ENCODE measurements at regions not wholly inside any gene's neighbourhood (a gene's known extent, or its start where the extent isn't known, plus 50 kb on each side); places are given as distances from the start of the nearest gene placed in this dataset.
A peak's percentile ranks its signal among the peaks of the same experiment; 100 is the strongest.

DNA sequence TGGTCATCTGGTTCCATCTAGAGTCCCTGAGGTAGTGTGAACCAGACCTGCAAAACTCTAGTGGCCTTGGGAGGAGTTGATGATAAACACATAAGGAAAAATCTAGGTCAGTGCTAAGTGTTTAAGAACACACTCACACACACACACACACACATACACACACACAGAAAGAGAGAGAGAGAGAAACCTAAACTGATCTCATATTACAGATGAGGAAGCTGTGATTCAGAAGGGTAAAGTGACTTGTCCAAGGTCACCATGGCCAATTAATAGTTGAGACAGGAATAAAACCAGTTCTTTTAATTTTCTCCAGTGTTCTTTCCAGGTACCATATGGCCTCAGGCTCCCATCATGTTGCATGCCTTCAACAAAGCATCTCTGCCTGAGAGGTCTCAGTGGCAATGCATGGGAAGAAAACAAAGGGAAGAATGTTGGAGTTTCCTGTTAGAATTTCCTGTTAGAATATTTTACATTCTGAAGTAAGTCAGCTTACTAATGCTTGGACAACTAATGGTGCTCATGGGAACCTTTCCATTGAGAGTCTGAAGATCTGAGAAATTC, 77.3 kb upstream of the TSPAN2 start:
- Histone ChIP-seq H3K4me3 (ENCODE audit: insufficient read length, low read depth) (no peak overlapping the region), H3K27me3 (ENCODE audit: insufficient read depth, insufficient read length) (no peaks in the 10 kb centered on the region), H3K36me3 (ENCODE audit: insufficient read depth, insufficient read length, low read length) (no peaks in the 10 kb centered on the region), H3K4me1 (ENCODE audit: insufficient read depth, insufficient read length) (no peaks in the 10 kb centered on the region), H3K9ac (ENCODE audit: insufficient read length, low read depth) (no peak overlapping the region), H3K9me3 (ENCODE audit: insufficient read depth, low read length) (no peaks in the 10 kb centered on the region; the same call in 1 of the 2 replicates)
- DNase-seq (ENCODE audit: low read depth, low spot score), result peak; percentile 42
- no peak for TF ChIP-seq SUZ12 (IDR thresholded peaks at IDR 0.05; ENCODE audit: extremely low read depth, insufficient read depth, insufficient read length)
- TF ChIP-seq YY1 (IDR thresholded peaks at IDR 0.05; ENCODE audit: insufficient read depth, insufficient read length), result no peak
- TF ChIP-seq ZNF274 (IDR thresholded peaks at IDR 0.05; ENCODE audit: low read depth, low read length), result no peak

DNA sequence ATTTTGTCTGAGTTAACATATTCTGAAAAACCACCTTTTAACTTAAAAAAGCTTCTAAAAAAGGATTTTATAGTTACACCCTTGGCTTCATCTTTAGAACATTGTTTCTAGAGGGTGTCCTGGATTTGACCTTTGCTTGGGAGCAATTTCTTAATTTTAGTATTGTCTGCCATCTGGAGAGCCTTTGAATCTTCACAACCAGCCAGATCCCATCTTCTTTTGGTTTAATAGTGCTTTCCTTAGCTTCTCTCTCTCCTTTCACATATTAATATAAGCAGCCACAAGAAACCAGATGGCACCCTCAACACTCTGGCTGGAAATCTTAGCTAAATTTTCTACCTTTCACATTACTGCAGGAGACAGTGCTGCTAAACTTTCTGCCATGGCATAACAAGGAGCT, 76.5 kb upstream of the TSPAN2 start:
- no peak for DNase-seq (ENCODE audit: low read depth, low spot score)
- Histone ChIP-seq H3K36me3 (ENCODE audit: insufficient read depth, insufficient read length, low read length) (no peaks in the 10 kb centered on the region), H3K4me1 (ENCODE audit: insufficient read depth, insufficient read length) (no peaks in the 10 kb centered on the region), H3K4me3 (ENCODE audit: insufficient read length, low read depth) (no peak overlapping the region), H3K9me3 (ENCODE audit: insufficient read depth, low read length) (no peaks in the 10 kb centered on the region; the same call in 1 of the 2 replicates), H3K9ac (ENCODE audit: insufficient read length, low read depth) (no peak overlapping the region), H3K27me3 (ENCODE audit: insufficient read depth, insufficient read length) (no peaks in the 10 kb centered on the region)
- no peak for TF ChIP-seq ZNF274 (IDR thresholded peaks at IDR 0.05; ENCODE audit: low read depth, low read length)
- TF ChIP-seq SUZ12 (IDR thresholded peaks at IDR 0.05; ENCODE audit: extremely low read depth, insufficient read depth, insufficient read length), result no peak
- no peak for TF ChIP-seq YY1 (IDR thresholded peaks at IDR 0.05; ENCODE audit: insufficient read depth, insufficient read length)

DNA sequence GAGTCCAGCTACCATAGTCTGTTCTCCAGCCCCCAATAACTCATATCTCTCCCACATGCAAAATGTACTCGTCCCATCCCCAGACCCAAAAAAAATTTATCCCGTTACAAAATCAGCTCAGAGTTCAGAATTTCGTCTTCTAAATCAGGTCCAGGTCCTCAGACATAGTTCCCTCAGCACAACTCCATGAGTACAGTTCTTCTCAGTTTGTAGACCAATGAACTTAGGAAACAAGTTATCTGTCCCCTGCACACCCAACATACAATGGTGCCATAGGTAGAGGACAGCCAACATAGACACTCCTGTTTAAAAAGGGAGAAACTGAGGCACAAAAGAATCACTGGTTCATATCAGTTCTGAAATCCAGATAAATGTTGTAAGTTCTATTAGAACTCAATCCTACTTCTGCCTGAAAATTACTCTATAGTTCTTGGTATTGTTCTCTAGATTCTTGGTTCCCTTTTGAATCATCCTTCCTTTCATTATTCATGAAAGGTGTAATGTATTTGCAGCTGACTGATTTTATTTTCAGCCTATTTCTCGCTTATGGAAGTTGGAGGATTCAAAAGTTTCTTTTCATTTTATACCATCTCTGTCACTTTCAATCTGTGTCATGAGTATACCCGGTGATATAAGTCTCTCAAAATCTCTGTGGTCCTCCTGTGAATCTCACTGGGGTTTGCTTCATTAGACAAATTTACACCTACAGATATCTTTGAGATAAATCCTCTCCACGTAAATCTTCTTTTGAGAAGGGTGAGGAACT, 75.8 kb upstream of the TSPAN2 start:
- no peaks in the 10 kb centered on the region for H3K27me3 ChIP-seq (ENCODE audit: insufficient read depth, insufficient read length)
- H3K4me1 ChIP-seq (ENCODE audit: insufficient read depth, insufficient read length), result no peaks in the 10 kb centered on the region
- no peaks in the 10 kb centered on the region; the same call in 1 of the 2 replicates for H3K9me3 ChIP-seq (ENCODE audit: insufficient read depth, low read length)
- no peak overlapping the region for H3K4me3 ChIP-seq (ENCODE audit: insufficient read length, low read depth)
- no peaks in the 10 kb centered on the region for H3K36me3 ChIP-seq (ENCODE audit: insufficient read depth, insufficient read length, low read length)
- no peak overlapping the region for H3K9ac ChIP-seq (ENCODE audit: insufficient read length, low read depth)
- DNase-seq (ENCODE audit: low read depth, low spot score), result no peak
- TF ChIP-seq ZNF274 (IDR thresholded peaks at IDR 0.05; ENCODE audit: low read depth, low read length), result no peak
- TF ChIP-seq SUZ12 (IDR thresholded peaks at IDR 0.05; ENCODE audit: extremely low read depth, insufficient read depth, insufficient read length), result no peak
- TF ChIP-seq YY1 (IDR thresholded peaks at IDR 0.05; ENCODE audit: insufficient read depth, insufficient read length), result no peak

DNA sequence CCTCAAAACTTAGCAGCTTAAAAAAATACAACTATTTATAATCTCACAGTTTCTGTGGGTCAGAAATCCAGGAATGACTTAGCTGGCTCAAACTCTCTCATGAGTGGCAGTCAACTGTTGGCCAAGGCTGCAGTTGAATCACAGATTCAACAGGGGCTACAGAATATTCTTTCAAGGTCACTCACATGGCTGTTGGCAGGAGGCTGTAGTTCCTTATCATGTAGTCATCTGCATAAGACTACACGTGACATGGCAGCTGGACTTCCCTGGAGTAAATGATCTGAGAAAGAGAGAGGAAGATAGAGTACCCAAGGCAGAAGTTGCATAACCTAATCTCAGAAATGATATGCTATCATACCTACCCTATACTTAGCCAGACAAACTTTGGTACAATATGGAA, 75.2 kb upstream of the TSPAN2 start:
- Histone ChIP-seq H3K36me3 (ENCODE audit: insufficient read depth, insufficient read length, low read length) (no peaks in the 10 kb centered on the region), H3K4me1 (ENCODE audit: insufficient read depth, insufficient read length) (no peaks in the 10 kb centered on the region), H3K27me3 (ENCODE audit: insufficient read depth, insufficient read length) (no peaks in the 10 kb centered on the region), H3K4me3 (ENCODE audit: insufficient read length, low read depth) (no peak overlapping the region), H3K9ac (ENCODE audit: insufficient read length, low read depth) (no peak overlapping the region), H3K9me3 (ENCODE audit: insufficient read depth, low read length) (no peaks in the 10 kb centered on the region; the same call in 1 of the 2 replicates)
- TF ChIP-seq YY1 (IDR thresholded peaks at IDR 0.05; ENCODE audit: insufficient read depth, insufficient read length) (no peak), ZNF274 (IDR thresholded peaks at IDR 0.05; ENCODE audit: low read depth, low read length) (no peak), SUZ12 (IDR thresholded peaks at IDR 0.05; ENCODE audit: extremely low read depth, insufficient read depth, insufficient read length) (no peak)
- DNase-seq (ENCODE audit: low read depth, low spot score), result no peak

DNA sequence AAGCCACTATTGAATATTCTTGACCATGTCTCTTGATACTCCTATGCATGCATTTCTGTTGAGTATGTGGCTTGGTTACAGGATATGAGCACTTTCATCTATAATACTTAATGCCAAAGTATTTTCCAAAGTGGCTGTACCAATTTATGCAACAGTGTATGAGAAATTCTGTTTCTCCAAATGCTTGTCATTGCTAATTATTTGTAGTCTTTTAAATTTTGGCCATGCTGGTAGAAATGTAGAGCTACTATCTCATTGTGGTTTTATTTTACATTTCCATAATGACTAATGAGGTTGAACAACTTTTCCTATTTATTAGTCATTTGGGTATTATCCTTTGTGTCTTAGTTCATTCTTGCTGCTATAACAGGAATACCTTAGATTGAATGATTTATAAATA, 71.4 kb upstream of the TSPAN2 start:
- no peak overlapping the region for H3K4me3 ChIP-seq (ENCODE audit: insufficient read length, low read depth)
- no peak overlapping the region for H3K9ac ChIP-seq (ENCODE audit: insufficient read length, low read depth)
- DNase-seq (ENCODE audit: low read depth, low spot score), result no peak
- no peaks in the 10 kb centered on the region for H3K27me3 ChIP-seq (ENCODE audit: insufficient read depth, insufficient read length)
- H3K36me3 ChIP-seq (ENCODE audit: insufficient read depth, insufficient read length, low read length), result no peaks in the 10 kb centered on the region
- TF ChIP-seq SUZ12 (IDR thresholded peaks at IDR 0.05; ENCODE audit: extremely low read depth, insufficient read depth, insufficient read length) (no peak), ZNF274 (IDR thresholded peaks at IDR 0.05; ENCODE audit: low read depth, low read length) (no peak), YY1 (IDR thresholded peaks at IDR 0.05; ENCODE audit: insufficient read depth, insufficient read length) (no peak)
- no peaks in the 10 kb centered on the region for H3K4me1 ChIP-seq (ENCODE audit: insufficient read depth, insufficient read length)
- no peaks in the 10 kb centered on the region; the same call in 1 of the 2 replicates for H3K9me3 ChIP-seq (ENCODE audit: insufficient read depth, low read length)

DNA sequence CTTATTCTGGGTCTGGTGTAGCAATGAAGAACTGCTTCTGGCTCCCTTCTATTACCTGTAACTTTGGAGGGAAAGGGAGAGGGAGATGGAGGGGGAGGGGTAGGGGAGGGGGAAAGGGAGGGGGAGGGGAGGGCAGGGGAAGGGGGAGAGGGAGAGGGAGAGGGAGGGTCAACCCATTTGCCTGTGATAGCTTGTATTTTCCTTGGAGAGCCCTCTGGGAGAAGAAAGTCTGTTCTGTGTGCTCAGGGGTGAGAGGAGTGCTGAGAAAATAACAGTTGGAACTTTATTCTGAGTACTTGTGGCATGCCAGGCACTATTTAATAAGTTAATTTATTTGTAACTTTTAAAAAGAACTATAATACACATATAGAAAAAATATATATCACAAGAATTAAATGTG, 70.7 kb upstream of the TSPAN2 start:
- no peak overlapping the region for H3K4me3 ChIP-seq (ENCODE audit: insufficient read length, low read depth)
- H3K36me3 ChIP-seq (ENCODE audit: insufficient read depth, insufficient read length, low read length), result no peaks in the 10 kb centered on the region
- H3K27me3 ChIP-seq (ENCODE audit: insufficient read depth, insufficient read length), result no peaks in the 10 kb centered on the region
- no peak for DNase-seq (ENCODE audit: low read depth, low spot score)
- H3K9me3 ChIP-seq (ENCODE audit: insufficient read depth, low read length), result no peaks in the 10 kb centered on the region; the same call in 1 of the 2 replicates
- TF ChIP-seq SUZ12 (IDR thresholded peaks at IDR 0.05; ENCODE audit: extremely low read depth, insufficient read depth, insufficient read length), result no peak
- no peak for TF ChIP-seq YY1 (IDR thresholded peaks at IDR 0.05; ENCODE audit: insufficient read depth, insufficient read length)
- no peak for TF ChIP-seq ZNF274 (IDR thresholded peaks at IDR 0.05; ENCODE audit: low read depth, low read length)
- H3K4me1 ChIP-seq (ENCODE audit: insufficient read depth, insufficient read length), result no peaks in the 10 kb centered on the region
- no peak overlapping the region for H3K9ac ChIP-seq (ENCODE audit: insufficient read length, low read depth)

DNA sequence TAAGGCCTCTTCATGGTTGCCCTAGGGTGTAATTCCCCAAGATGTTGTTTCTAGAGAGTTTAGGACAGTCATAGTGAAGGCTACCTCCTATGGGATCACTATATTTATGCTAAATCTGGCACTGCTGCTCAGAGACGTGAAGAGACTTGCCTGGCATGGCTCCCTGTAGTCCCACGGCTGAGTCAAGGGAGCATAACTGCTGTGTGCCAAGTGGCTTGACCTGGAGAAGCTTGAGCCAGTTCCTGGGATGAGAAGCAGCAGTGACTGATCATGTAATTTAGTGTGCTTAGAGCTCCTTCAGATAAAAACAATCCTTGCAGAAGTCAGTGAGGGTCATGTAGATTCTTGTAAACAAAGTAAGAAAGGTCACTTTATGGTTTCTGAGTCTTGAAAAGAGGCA, 68.9 kb upstream of the TSPAN2 start:
- H3K4me3 ChIP-seq (ENCODE audit: insufficient read length, low read depth), result no peak overlapping the region
- no peak for DNase-seq (ENCODE audit: low read depth, low spot score)
- no peak overlapping the region for H3K9ac ChIP-seq (ENCODE audit: insufficient read length, low read depth)
- H3K9me3 ChIP-seq (ENCODE audit: insufficient read depth, low read length), result no peaks in the 10 kb centered on the region
- H3K27me3 ChIP-seq (ENCODE audit: insufficient read depth, insufficient read length), result no peaks in the 10 kb centered on the region
- no peaks in the 10 kb centered on the region for H3K36me3 ChIP-seq (ENCODE audit: insufficient read depth, insufficient read length, low read length)
- TF ChIP-seq SUZ12 (IDR thresholded peaks at IDR 0.05; ENCODE audit: extremely low read depth, insufficient read depth, insufficient read length) (no peak), YY1 (IDR thresholded peaks at IDR 0.05; ENCODE audit: insufficient read depth, insufficient read length) (no peak), ZNF274 (IDR thresholded peaks at IDR 0.05; ENCODE audit: low read depth, low read length) (no peak)
- no peaks in the 10 kb centered on the region for H3K4me1 ChIP-seq (ENCODE audit: insufficient read depth, insufficient read length)
